ENCODE measurements at regions not wholly inside any gene's neighbourhood (a gene's known extent, or its start where the extent isn't known, plus 50 kb on each side); places are given as distances from the start of the nearest gene placed in this dataset.

GRCh38 chr17:72534776-72535175 is 414.0 kb downstream of the SOX9 start:
- TF ChIP-seq, protein P1, sequence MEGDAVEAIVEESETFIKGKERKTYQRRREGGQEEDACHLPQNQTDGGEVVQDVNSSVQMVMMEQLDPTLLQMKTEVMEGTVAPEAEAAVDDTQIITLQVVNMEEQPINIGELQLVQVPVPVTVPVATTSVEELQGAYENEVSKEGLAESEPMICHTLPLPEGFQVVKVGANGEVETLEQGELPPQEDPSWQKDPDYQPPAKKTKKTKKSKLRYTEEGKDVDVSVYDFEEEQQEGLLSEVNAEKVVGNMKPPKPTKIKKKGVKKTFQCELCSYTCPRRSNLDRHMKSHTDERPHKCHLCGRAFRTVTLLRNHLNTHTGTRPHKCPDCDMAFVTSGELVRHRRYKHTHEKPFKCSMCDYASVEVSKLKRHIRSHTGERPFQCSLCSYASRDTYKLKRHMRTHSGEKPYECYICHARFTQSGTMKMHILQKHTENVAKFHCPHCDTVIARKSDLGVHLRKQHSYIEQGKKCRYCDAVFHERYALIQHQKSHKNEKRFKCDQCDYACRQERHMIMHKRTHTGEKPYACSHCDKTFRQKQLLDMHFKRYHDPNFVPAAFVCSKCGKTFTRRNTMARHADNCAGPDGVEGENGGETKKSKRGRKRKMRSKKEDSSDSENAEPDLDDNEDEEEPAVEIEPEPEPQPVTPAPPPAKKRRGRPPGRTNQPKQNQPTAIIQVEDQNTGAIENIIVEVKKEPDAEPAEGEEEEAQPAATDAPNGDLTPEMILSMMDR (IDR thresholded peaks at IDR 0.05) = no peak
- TF ChIP-seq POLR2A (IDR thresholded peaks at IDR 0.05) = no peak

DNA sequence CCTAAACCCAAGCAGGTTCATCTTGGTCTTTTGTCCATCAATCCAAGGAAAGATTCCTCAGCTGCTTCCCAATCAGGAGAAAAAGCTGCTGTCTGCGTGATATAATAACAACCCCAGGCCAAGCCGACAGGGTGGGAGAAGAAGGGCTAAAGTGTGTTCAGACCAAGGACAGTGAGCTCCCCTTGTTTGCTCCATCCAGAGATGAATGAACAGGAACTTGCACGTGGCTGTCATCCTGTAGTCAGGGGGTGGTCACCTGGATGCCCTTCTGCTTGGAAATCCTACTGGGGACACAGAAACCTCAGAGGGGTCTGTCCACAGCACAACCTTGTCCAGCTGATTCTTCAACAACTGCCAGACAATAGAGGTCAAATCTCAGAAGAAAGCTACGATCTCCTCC is 414.5 kb downstream of the SOX9 start:
- TF ChIP-seq POLR2A (IDR thresholded peaks at IDR 0.05) = no peak
- TF ChIP-seq, protein P1 (IDR thresholded peaks at IDR 0.05) = no peak

More at GRCh38 chr17:72534776-72535175, 414.0 kb downstream of the SOX9 start:
- 81 to 93% (median 87%) methylated on average over 3 of the region's 3 CpGs for WGBS, 4 donors
- Histone ChIP-seq H3K27me3 (no peaks in the 10 kb centered on the region), H3K4me3 (no peak overlapping the region), H3K36me3 (replicated peaks in 1 of 2) (no peaks in the 10 kb centered on the region), H3K4me1 (replicated peaks in 1 of 2) (no peaks in the 10 kb centered on the region), H3K27ac (no peak overlapping the region), H3K9me3 (replicated peaks in 1 of 3) (no peaks in the 10 kb centered on the region)
- intact Hi-C loops (cut with DNase I) = loop anchor here in 1 of 2 donors (5.0 to 10.0 kb wide), 2 partner anchors 420 to 1897 kb away; no protein-coding TSS in a partner anchor
- DNase-seq = no peak

GRCh38 chr17:72535779-72536178 is 415.0 kb downstream of the SOX9 start:
- intact Hi-C loops (cut with DNase I) = loop anchor here in 1 of 2 donors (5.0 to 10.0 kb wide), 2 partner anchors 421 to 1898 kb away; no protein-coding TSS in a partner anchor
- DNase-seq = no peak

More for the DNA sequence above, 414.5 kb downstream of the SOX9 start:
- no peaks in the 10 kb centered on the region for H3K27me3 ChIP-seq
- H3K9me3 ChIP-seq (replicated peaks in 1 of 3) = no peaks in the 10 kb centered on the region
- H3K36me3 ChIP-seq (replicated peaks in 1 of 2) = no peaks in the 10 kb centered on the region
- WGBS, 4 donors = 63 to 76% (median 68%) methylated on average over 3 to 4 of the region's 4 CpGs
- no peaks in the 10 kb centered on the region for H3K4me1 ChIP-seq (replicated peaks in 1 of 2)
- no peak for DNase-seq
- H3K4me3 ChIP-seq = no peak overlapping the region
- intact Hi-C loops (cut with DNase I) = loop anchor here in 1 of 2 donors (5.0 to 10.0 kb wide), 2 partner anchors 421 to 1898 kb away; no protein-coding TSS in a partner anchor
- no peak overlapping the region for H3K27ac ChIP-seq

GRCh38 chr17:72536788-72537187 is 416.0 kb downstream of the SOX9 start:
- no peaks in the 10 kb centered on the region for H3K36me3 ChIP-seq (replicated peaks in 1 of 2)
- intact Hi-C loops (cut with DNase I) = loop anchor here in 1 of 2 donors (5.0 to 10.0 kb wide), 2 partner anchors 422 to 1899 kb away; no protein-coding TSS in a partner anchor
- H3K27ac ChIP-seq = no peak overlapping the region
- no peaks in the 10 kb centered on the region for H3K27me3 ChIP-seq
- WGBS, 4 donors = 67 to 83% (median 74%) methylated on average over 8 to 9 of the region's 9 CpGs
- no peak overlapping the region for H3K4me3 ChIP-seq
- DNase-seq = no peak
- no peaks in the 10 kb centered on the region for H3K9me3 ChIP-seq (replicated peaks in 1 of 3)
- H3K4me1 ChIP-seq (replicated peaks in 1 of 2) = no peaks in the 10 kb centered on the region
- TF ChIP-seq, protein P1 (IDR thresholded peaks at IDR 0.05) = no peak
- no peak for TF ChIP-seq POLR2A (IDR thresholded peaks at IDR 0.05)

More at GRCh38 chr17:72535779-72536178, 415.0 kb downstream of the SOX9 start:
- TF ChIP-seq, protein P1 (IDR thresholded peaks at IDR 0.05) = no peak
- no peak overlapping the region for H3K27ac ChIP-seq
- H3K36me3 ChIP-seq (replicated peaks in 1 of 2) = no peaks in the 10 kb centered on the region
- WGBS, 4 donors = 70 to 86% (median 75%) methylated on average over 5 of the region's 5 CpGs
- H3K27me3 ChIP-seq = no peaks in the 10 kb centered on the region
- H3K4me3 ChIP-seq = no peak overlapping the region
- no peaks in the 10 kb centered on the region for H3K9me3 ChIP-seq (replicated peaks in 1 of 3)
- no peaks in the 10 kb centered on the region for H3K4me1 ChIP-seq (replicated peaks in 1 of 2)
